DOHH2 (cell line): ENCODE measurements at regions not wholly inside any gene's neighbourhood (a gene's known extent, or its start where the extent isn't known, plus 50 kb on each side); places are given as distances from the start of the nearest gene placed in this dataset.

Experiments used
- H3F3A ChIP-seq: fragments of 200-600 bp; sonication (generic), shearing (Covaris generic); 2 replicates; pipeline ENCODE4 v1.6.0; 2016; ENCODE audit warnings: antibody characterized with exemption, mild to moderate bottlenecking; ENCODE audit not compliant: control insufficient read depth, insufficient read depth
- H3K27ac ChIP-seq: fragments of 200-600 bp; sonication (generic); 2 replicates; pipeline ENCODE4 v1.5.1; 2014; ENCODE audit warnings: low read depth, mild to moderate bottlenecking, low read length, moderate library complexity
- H3K27me3 ChIP-seq: fragments of 200-600 bp; sonication (generic); 2 replicates; pipeline ENCODE4 v1.6.1; 2014; ENCODE audit warnings: mild to moderate bottlenecking, low read length, mixed read lengths; ENCODE audit not compliant: control insufficient read depth
- H3K36me3 ChIP-seq: fragments of 200-600 bp; sonication (generic); 2 replicates; pipeline ENCODE4 v1.6.1; 2014; ENCODE audit warnings: mild to moderate bottlenecking, low read length, moderate library complexity, mixed read lengths; ENCODE audit not compliant: control insufficient read depth
- H3K4me1 ChIP-seq: fragments of 200-600 bp; sonication (generic); 2 replicates; pipeline ENCODE4 v1.6.1; 2014; ENCODE audit warnings: mild to moderate bottlenecking, low read length, mixed read lengths; ENCODE audit not compliant: control insufficient read depth
- H3K4me2 ChIP-seq: fragments of 200-600 bp; sonication (generic); 2 replicates; pipeline ENCODE4 v1.6.0; 2014; ENCODE audit warnings: mild to moderate bottlenecking, low read length, moderate library complexity
- H3K4me3 ChIP-seq: fragments of 200-600 bp; sonication (generic); 2 replicates; pipeline ENCODE4 v1.5.1; 2014; ENCODE audit warnings: mild to moderate bottlenecking, low read length, mixed read lengths
- H3K79me2 ChIP-seq: fragments of 200-600 bp; sonication (generic); 2 replicates; pipeline ENCODE4 v1.6.1; 2014; ENCODE audit warnings: mild to moderate bottlenecking, low read length, mixed read lengths; ENCODE audit not compliant: control insufficient read depth
- H3K9me2 ChIP-seq: fragments of 200-600 bp; sonication (generic); replicated peaks from 2 replicates; pipeline ENCODE4 v1.6.1; 2014; ENCODE audit warnings: mild to moderate bottlenecking, low read length, mixed read lengths; ENCODE audit not compliant: control insufficient read depth
- H3K9me3 ChIP-seq: fragments of 200-600 bp; sonication (generic); 2 replicates; pipeline ENCODE4 v1.6.1; 2014; ENCODE audit warnings: antibody characterized with exemption, low read length, mixed read lengths; ENCODE audit not compliant: control insufficient read depth, insufficient read depth
- H4K20me1 ChIP-seq: fragments of 200-600 bp; sonication (generic); 2 replicates; pipeline ENCODE4 v1.6.0; 2014; ENCODE audit warnings: low read depth, mild to moderate bottlenecking, antibody characterized with exemption, low read length, moderate library complexity; ENCODE audit not compliant: control insufficient read depth, insufficient read depth
- EZH2phosphoT487 ChIP-seq: fragments of 200-600 bp; sonication (generic); IDR thresholded peaks from 2 replicates; pipeline ENCODE4 v1.6.1; 2017; ENCODE audit warnings: borderline replicate concordance, mild to moderate bottlenecking, antibody characterized with exemption, low read length, moderate library complexity, mixed read lengths
- TF ChIP-seq, protein P1 (sequence below): fragments of 200-600 bp; sonication (generic); IDR thresholded peaks from one replicate; pipeline ENCODE4 v1.5.1; 2014; ENCODE audit warnings: antibody characterized with exemption, mild to moderate bottlenecking, low read depth, low read length; ENCODE audit not compliant: poor library complexity, severe bottlenecking

- no peak for TF ChIP-seq EZH2phosphoT487
- TF ChIP-seq, protein P1, sequence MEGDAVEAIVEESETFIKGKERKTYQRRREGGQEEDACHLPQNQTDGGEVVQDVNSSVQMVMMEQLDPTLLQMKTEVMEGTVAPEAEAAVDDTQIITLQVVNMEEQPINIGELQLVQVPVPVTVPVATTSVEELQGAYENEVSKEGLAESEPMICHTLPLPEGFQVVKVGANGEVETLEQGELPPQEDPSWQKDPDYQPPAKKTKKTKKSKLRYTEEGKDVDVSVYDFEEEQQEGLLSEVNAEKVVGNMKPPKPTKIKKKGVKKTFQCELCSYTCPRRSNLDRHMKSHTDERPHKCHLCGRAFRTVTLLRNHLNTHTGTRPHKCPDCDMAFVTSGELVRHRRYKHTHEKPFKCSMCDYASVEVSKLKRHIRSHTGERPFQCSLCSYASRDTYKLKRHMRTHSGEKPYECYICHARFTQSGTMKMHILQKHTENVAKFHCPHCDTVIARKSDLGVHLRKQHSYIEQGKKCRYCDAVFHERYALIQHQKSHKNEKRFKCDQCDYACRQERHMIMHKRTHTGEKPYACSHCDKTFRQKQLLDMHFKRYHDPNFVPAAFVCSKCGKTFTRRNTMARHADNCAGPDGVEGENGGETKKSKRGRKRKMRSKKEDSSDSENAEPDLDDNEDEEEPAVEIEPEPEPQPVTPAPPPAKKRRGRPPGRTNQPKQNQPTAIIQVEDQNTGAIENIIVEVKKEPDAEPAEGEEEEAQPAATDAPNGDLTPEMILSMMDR: no peak
- H3K27ac ChIP-seq: no peak overlapping the region
- H3K4me3 ChIP-seq: no peak overlapping the region
- H3F3A ChIP-seq: no peaks in the 10 kb centered on the region
- no peaks in the 10 kb centered on the region for H3K9me2 ChIP-seq
- no peaks in the 10 kb centered on the region for H4K20me1 ChIP-seq
- no peaks in the 10 kb centered on the region for H3K36me3 ChIP-seq
- H3K4me1 ChIP-seq: no peaks in the 10 kb centered on the region
- no peaks in the 10 kb centered on the region for H3K27me3 ChIP-seq
- H3K79me2 ChIP-seq: no peaks in the 10 kb centered on the region
- no peak overlapping the region for H3K4me2 ChIP-seq
- H3K9me3 ChIP-seq: no peaks in the 10 kb centered on the region
Measured at GRCh38 chr3:64761729-64762128, 73.9 kb upstream of the ADAMTS9 start.

DNA sequence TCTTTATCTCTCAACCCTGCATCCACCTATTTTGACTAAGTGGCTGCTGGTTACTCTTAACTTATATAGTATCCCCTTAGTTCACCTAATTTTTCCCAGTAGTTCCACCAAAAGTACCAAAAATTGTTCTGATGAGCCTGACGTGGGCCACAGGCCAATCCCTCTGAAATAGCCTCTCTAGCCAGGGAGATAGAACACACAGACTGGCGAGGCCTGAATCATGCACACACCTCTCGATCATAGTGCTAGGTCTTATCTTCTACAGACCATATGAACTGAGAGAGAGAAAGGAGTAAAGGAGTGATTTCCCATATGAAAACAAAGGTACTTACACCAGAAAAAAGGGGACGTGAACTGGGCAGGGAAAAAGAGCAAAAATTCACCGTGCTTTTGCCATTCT, 72.5 kb upstream of the ADAMTS9 start:
- H3K79me2 ChIP-seq: no peaks in the 10 kb centered on the region
- no peak overlapping the region for H3K27ac ChIP-seq
- H3K4me3 ChIP-seq: no peak overlapping the region
- TF ChIP-seq, protein P1: no peak
- no peak for TF ChIP-seq EZH2phosphoT487
- H3F3A ChIP-seq: no peaks in the 10 kb centered on the region
- H3K27me3 ChIP-seq: no peaks in the 10 kb centered on the region
- no peaks in the 10 kb centered on the region for H3K9me2 ChIP-seq
- H3K4me2 ChIP-seq: no peak overlapping the region
- no peaks in the 10 kb centered on the region for H3K9me3 ChIP-seq
- H3K36me3 ChIP-seq: no peaks in the 10 kb centered on the region
- no peaks in the 10 kb centered on the region for H4K20me1 ChIP-seq
- H3K4me1 ChIP-seq: no peaks in the 10 kb centered on the region

GRCh38 chr3:64759811-64760210, 72.0 kb upstream of the ADAMTS9 start:
- TF ChIP-seq, protein P1: no peak
- TF ChIP-seq EZH2phosphoT487: no peak
- Histone ChIP-seq H3K27me3 (no peaks in the 10 kb centered on the region), H3K27ac (no peak overlapping the region), H3K36me3 (no peaks in the 10 kb centered on the region), H3K79me2 (no peaks in the 10 kb centered on the region), H4K20me1 (no peaks in the 10 kb centered on the region), H3K9me3 (no peaks in the 10 kb centered on the region), H3F3A (no peaks in the 10 kb centered on the region), H3K4me2 (no peak overlapping the region), H3K4me1 (no peaks in the 10 kb centered on the region), H3K4me3 (no peak overlapping the region), H3K9me2 (no peaks in the 10 kb centered on the region)
